Cardiac fibroblast (primary cell): ENCODE measurements at regions not wholly inside any gene's neighbourhood (a gene's known extent, or its start where the extent isn't known, plus 50 kb on each side); places are given as distances from the start of the nearest gene placed in this dataset.

Experiments used
- DNase-seq, 2 donors: peaks; one replicate each; pipeline versions ENCODE4 v3.0.0 to v3.0.0-alpha.2; 2010; ENCODE audit warnings: low read depth in 2 of 2
- H3K4me3 ChIP-seq, 2 donors: replicated peaks in 1 of 2; 1 replicate in 1 of 2; 2 replicates in 1 of 2; pipeline ENCODE4 v1.5.1; 2011; ENCODE audit warnings: low read depth in 2 of 2, low read length in 2 of 2, mild to moderate bottlenecking in 2 of 2, moderate library complexity in 1 of 2
- CTCF ChIP-seq: IDR thresholded peaks from one replicate; pipeline ENCODE4 v1.5.1; 2011; ENCODE audit warnings: low read depth, mild to moderate bottlenecking, low read length, inconsistent platforms

- no peak overlapping the region for H3K4me3 ChIP-seq
- TF ChIP-seq CTCF: no peak
- no peak for DNase-seq
These were observed 249.2 kb upstream of the C1orf174 start for GRCh38 chr1:4149281-4149680.

GRCh38 chr1:4149831-4150230 lies 249.8 kb upstream of the C1orf174 start:
- no peak for DNase-seq
- H3K4me3 ChIP-seq: no peak overlapping the region
- TF ChIP-seq CTCF: no peak

- no peak for DNase-seq
- H3K4me3 ChIP-seq: no peak overlapping the region
- no peak for TF ChIP-seq CTCF
These were observed 250.2 kb upstream of the C1orf174 start for GRCh38 chr1:4150262-4150661.

- H3K4me3 ChIP-seq: no peak overlapping the region
- DNase-seq: no peak
- TF ChIP-seq CTCF: no peak
These were observed 252.2 kb upstream of the C1orf174 start for GRCh38 chr1:4152266-4152665.

- no peak for DNase-seq
- no peak for TF ChIP-seq CTCF
- H3K4me3 ChIP-seq: no peak overlapping the region
These were observed 253.5 kb upstream of the C1orf174 start for GRCh38 chr1:4153571-4153970.

- no peak for DNase-seq
- TF ChIP-seq CTCF: no peak
- H3K4me3 ChIP-seq: no peak overlapping the region
These were observed 256.3 kb upstream of the C1orf174 start for GRCh38 chr1:4156241-4156973.

GRCh38 chr1:4160181-4160580 lies 260.1 kb upstream of the C1orf174 start:
- DNase-seq: no peak
- no peak overlapping the region for H3K4me3 ChIP-seq
- TF ChIP-seq CTCF: no peak
